ENCODE measurements at regions not wholly inside any gene's neighbourhood (a gene's known extent, or its start where the extent isn't known, plus 50 kb on each side); places are given as distances from the start of the nearest gene placed in this dataset.

GRCh38 chr4:111269439-111269838 lies 646.6 kb upstream of the PITX2 start:
- TF ChIP-seq POLR2A (IDR thresholded peaks at IDR 0.05; ENCODE audit: low read depth, low read length) (no peak), TAF1 (IDR thresholded peaks at IDR 0.05; ENCODE audit: low read depth, low read length) (no peak), POLR2AphosphoS5 (IDR thresholded peaks at IDR 0.05; ENCODE audit: low read depth, low read length) (no peak)
